ENCODE measurements at regions not wholly inside any gene's neighbourhood (a gene's known extent, or its start where the extent isn't known, plus 50 kb on each side); places are given as distances from the start of the nearest gene placed in this dataset.

DNA sequence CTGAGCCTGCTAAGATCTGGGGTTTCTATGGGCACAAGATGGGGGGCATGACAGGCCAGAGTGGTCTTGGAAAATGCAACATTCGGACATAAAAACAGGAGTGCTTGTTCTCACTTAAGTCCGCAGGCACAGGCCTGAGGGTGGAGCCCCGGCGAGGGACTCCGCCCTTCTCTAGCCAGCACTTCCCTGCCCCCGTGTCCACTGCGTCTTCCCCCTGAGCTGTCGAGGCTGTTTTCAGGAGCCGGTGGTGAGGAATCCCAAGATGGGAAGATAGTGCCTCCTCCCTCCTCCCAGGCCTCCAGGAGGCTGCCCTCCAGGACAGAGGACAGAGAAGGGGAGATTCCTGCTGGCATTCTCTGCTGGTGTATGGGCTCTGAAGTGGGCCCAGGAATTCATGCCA lies 105.2 kb downstream of the TLR5 start:
- dilution Hi-C loops (cut with HindIII; ENCODE audit: low sequenced_read_pairs, unreplicated experiment) = no loop called here
- CTCF ChIA-PET = no interaction called here
- no peak overlapping the region for H2AFZ ChIP-seq (replicated peaks; ENCODE audit: low read length, poor library complexity)

More for the DNA sequence above, 105.2 kb downstream of the TLR5 start:
- no peak overlapping the region for H3K23ac ChIP-seq (ENCODE audit: low read depth, low read length)
- H4K91ac ChIP-seq (ENCODE audit: insufficient read depth, low read depth, low read length) = no peak overlapping the region
- no peak for TF ChIP-seq USF2 (IDR thresholded peaks at IDR 0.05; ENCODE audit: low read depth, low read length)
- no peak for TF ChIP-seq MAZ (IDR thresholded peaks at IDR 0.05; ENCODE audit: borderline replicate concordance, low read depth, low read length)
- no peak for TF ChIP-seq POLR2A (IDR thresholded peaks at IDR 0.05; ENCODE audit: low read depth, low read length)
- no peak for TF ChIP-seq RFX5 (IDR thresholded peaks at IDR 0.05; ENCODE audit: low read depth, low read length)
- no peak for TF ChIP-seq CEBPB (IDR thresholded peaks at IDR 0.05; ENCODE audit: low read depth, low read length)
- no peak for TF ChIP-seq NFE2L2 (IDR thresholded peaks at IDR 0.05; ENCODE audit: low read depth, low read length)
- TF ChIP-seq ELK1 (IDR thresholded peaks at IDR 0.05; ENCODE audit: borderline replicate concordance, low read depth, low read length) = no peak
- no peak for TF ChIP-seq RAD21 (IDR thresholded peaks at IDR 0.05; ENCODE audit: low read length)
- TF ChIP-seq RCOR1 (IDR thresholded peaks at IDR 0.05; ENCODE audit: insufficient replicate concordance, low read length) = no peak
- TF ChIP-seq CHD1 (IDR thresholded peaks at IDR 0.05; ENCODE audit: low read depth, low read length) = no peak
- no peak for TF ChIP-seq BHLHE40 (IDR thresholded peaks at IDR 0.05; ENCODE audit: low read depth, low read length)
- TF ChIP-seq MXI1 (IDR thresholded peaks at IDR 0.05; ENCODE audit: borderline replicate concordance, low read depth, low read length) = no peak
- no peak for TF ChIP-seq SMC3 (IDR thresholded peaks at IDR 0.05; ENCODE audit: low read depth, low read length)
- no peak for TF ChIP-seq FOS (IDR thresholded peaks at IDR 0.05; ENCODE audit: low read depth, low read length)
- TF ChIP-seq MAFK (IDR thresholded peaks at IDR 0.05; ENCODE audit: low read depth, low read length) = no peak
- no peak for TF ChIP-seq CTCF (conservative IDR thresholded peaks at IDR 0.05; ENCODE audit: low read depth, low read length)
- no peaks in the 10 kb centered on the region for H3K79me1 ChIP-seq (ENCODE audit: low read depth in 1 of 2, low read length in 2 of 2)
- H3K36me3 ChIP-seq (ENCODE audit: control insufficient read depth, insufficient read depth, low read length) = no peaks in the 10 kb centered on the region
- in situ Hi-C loops (cut with MboI; ENCODE audit: low sequenced_read_pairs) (no loop called here), intact Hi-C loops (cut with micrococcal nuclease) (no loop called here)
- POLR2A ChIA-PET (ENCODE audit: unreplicated experiment) = no interaction called here
- H3K18ac ChIP-seq (ENCODE audit: low read depth, low read length) = no peak overlapping the region
- no peak overlapping the region for H3K4me3 ChIP-seq (ENCODE audit: insufficient read depth, low read depth, low read length)
- 100% methylated on average over 1 of the region's 9 CpGs; no CpG with 5 or more reads in 1 of the 2 experiments for WGBS, 2 experiments (ENCODE audit: extremely low coverage in 2 of 2, insufficient read length in 1 of 2)
- H2AK5ac ChIP-seq (ENCODE audit: low read depth, low read length) = no peak overlapping the region
- no TSS peak for BruUV-seq (replicated peaks)
- no peak overlapping the region for H3K9ac ChIP-seq (ENCODE audit: low read depth, low read length)
- H3K27ac ChIP-seq (ENCODE audit: insufficient read depth, low read length) = no peak overlapping the region
- ATAC-seq (ENCODE audit: low read depth) (no peak), DNase-seq (no peak)
- no peaks in the 10 kb centered on the region for H3K9me3 ChIP-seq (ENCODE audit: control insufficient read depth, insufficient read depth, low read length)
- no peak overlapping the region for H2AK9ac ChIP-seq (replicated peaks; ENCODE audit: low read depth, low read length, poor library complexity)
- no peak overlapping the region for H2BK15ac ChIP-seq (ENCODE audit: low read depth, low read length)
- H3K9me1 ChIP-seq (ENCODE audit: insufficient read depth, low read length) = no peaks in the 10 kb centered on the region
- no peaks in the 10 kb centered on the region for H4K20me1 ChIP-seq (ENCODE audit: insufficient read depth, low read length)
- H3K56ac ChIP-seq (ENCODE audit: extremely low read depth, insufficient read depth, low read length) = no peak overlapping the region
- H2BK5ac ChIP-seq (ENCODE audit: low read depth, low read length, poor library complexity, severe bottlenecking) = no peak overlapping the region
- H3K27me3 ChIP-seq (ENCODE audit: control insufficient read depth, insufficient read depth, low read length) = peaks cover 23% of the 10 kb centered on the region
- no peaks in the 10 kb centered on the region for H3K4me1 ChIP-seq (ENCODE audit: control insufficient read depth, insufficient read depth, low read length)
- no peak overlapping the region for H4K8ac ChIP-seq (ENCODE audit: low read depth in 2 of 2, low read length in 2 of 2)
- H4K5ac ChIP-seq (ENCODE audit: low read depth, low read length) = no peak overlapping the region
- no peak overlapping the region for H3K4ac ChIP-seq (ENCODE audit: low read depth, low read length)
- H3K14ac ChIP-seq (replicated peaks; ENCODE audit: low read depth, low read length) = no peak overlapping the region
- H3K4me2 ChIP-seq (ENCODE audit: low read depth, low read length) = no peak overlapping the region
- no peak overlapping the region for H2BK120ac ChIP-seq (ENCODE audit: low read depth, low read length)
- H2BK20ac ChIP-seq (ENCODE audit: low read depth, low read length) = no peak overlapping the region
